ENCODE measurements at regions not wholly inside any gene's neighbourhood (a gene's known extent, or its start where the extent isn't known, plus 50 kb on each side); places are given as distances from the start of the nearest gene placed in this dataset.

GRCh38 chr6:167513778-167514177, 188.9 kb downstream of the TTLL2 start:
- Histone ChIP-seq H3K27me3 (replicated peaks; ENCODE audit: insufficient read depth) (no peaks in the 10 kb centered on the region), H3K4me3 (no peak overlapping the region), H3K27ac (no peak overlapping the region), H3K36me3 (no peaks in the 10 kb centered on the region), H3K4me1 (ENCODE audit: control insufficient read depth in 1 of 2, low read depth in 2 of 2) (no peaks in the 10 kb centered on the region), H3K9me3 (no peaks in the 10 kb centered on the region)
- no peak for TF ChIP-seq CTCF (IDR thresholded peaks at IDR 0.05)
- DNase-seq (ENCODE audit: low spot score) (no peak), ATAC-seq (ENCODE audit: insufficient number of reproducible peaks, low FRiP score, low read depth) (no peak)

- Histone ChIP-seq H3K27me3 (replicated peaks; ENCODE audit: insufficient read depth) (no peaks in the 10 kb centered on the region), H3K9me3 (no peaks in the 10 kb centered on the region), H3K4me3 (no peak overlapping the region), H3K36me3 (no peaks in the 10 kb centered on the region), H3K4me1 (ENCODE audit: control insufficient read depth in 1 of 2, low read depth in 2 of 2) (no peaks in the 10 kb centered on the region), H3K27ac (no peak overlapping the region)
- no peak for TF ChIP-seq CTCF (IDR thresholded peaks at IDR 0.05)
- ATAC-seq (ENCODE audit: insufficient number of reproducible peaks, low FRiP score, low read depth) (no peak), DNase-seq (ENCODE audit: low spot score) (no peak)
Measured at GRCh38 chr6:167514524-167514923, 189.6 kb downstream of the TTLL2 start.

- Histone ChIP-seq H3K4me1 (ENCODE audit: control insufficient read depth in 1 of 2, low read depth in 2 of 2) (no peaks in the 10 kb centered on the region), H3K27ac (no peak overlapping the region), H3K36me3 (no peaks in the 10 kb centered on the region), H3K4me3 (no peak overlapping the region), H3K9me3 (no peaks in the 10 kb centered on the region), H3K27me3 (replicated peaks; ENCODE audit: insufficient read depth) (no peaks in the 10 kb centered on the region)
- TF ChIP-seq CTCF (IDR thresholded peaks at IDR 0.05) = no peak
- no peak for ATAC-seq (ENCODE audit: insufficient number of reproducible peaks, low FRiP score, low read depth)
- no peak for DNase-seq (ENCODE audit: low spot score)
Measured at GRCh38 chr6:167515873-167516507, 191.1 kb downstream of the TTLL2 start.

- Histone ChIP-seq H3K27me3 (replicated peaks; ENCODE audit: insufficient read depth) (no peaks in the 10 kb centered on the region), H3K9me3 (no peaks in the 10 kb centered on the region), H3K36me3 (no peaks in the 10 kb centered on the region), H3K4me3 (no peak overlapping the region), H3K27ac (no peak overlapping the region), H3K4me1 (ENCODE audit: control insufficient read depth in 1 of 2, low read depth in 2 of 2) (no peaks in the 10 kb centered on the region)
- DNase-seq (ENCODE audit: low spot score) (no peak), ATAC-seq (ENCODE audit: insufficient number of reproducible peaks, low FRiP score, low read depth) (no peak)
- no peak for TF ChIP-seq CTCF (IDR thresholded peaks at IDR 0.05)
Measured at GRCh38 chr6:167517254-167517916, 192.5 kb downstream of the TTLL2 start.

- no peak overlapping the region for H3K27ac ChIP-seq
- H3K36me3 ChIP-seq = no peaks in the 10 kb centered on the region
- DNase-seq (ENCODE audit: low spot score) (no peak), ATAC-seq (ENCODE audit: insufficient number of reproducible peaks, low FRiP score, low read depth) (no peak)
- no peaks in the 10 kb centered on the region for H3K27me3 ChIP-seq (replicated peaks; ENCODE audit: insufficient read depth)
- H3K4me3 ChIP-seq = no peak overlapping the region
- no peak for TF ChIP-seq CTCF (IDR thresholded peaks at IDR 0.05)
- no peaks in the 10 kb centered on the region for H3K9me3 ChIP-seq
- H3K4me1 ChIP-seq (ENCODE audit: control insufficient read depth in 1 of 2, low read depth in 2 of 2) = no peaks in the 10 kb centered on the region
Measured at GRCh38 chr6:167523426-167523825, 198.5 kb downstream of the TTLL2 start.
